IMR-90 (cell line): ENCODE measurements at regions not wholly inside any gene's neighbourhood (a gene's known extent, or its start where the extent isn't known, plus 50 kb on each side); places are given as distances from the start of the nearest gene placed in this dataset.
"Not testable (repeated sequence)": the region's sequence is repeated elsewhere in the genome, so short reads cannot be mapped to it uniquely, and the experiment has no call there.

Source experiments
- ATAC-seq: fragments of 200-7000 bp; cut with Tn5 transposase; 2 replicates; pipeline ENCODE4 v1.9.1; 2020; ENCODE audit warnings: low read depth, mild to moderate bottlenecking, moderate library complexity
- BruUV-seq: library from RNA; stranded (reverse); fragments of 400-500 nt; replicated peaks from 2 replicates; lab custom pipeline; 2021; lab: Mats Ljungman, UMichigan
- CTCF ChIA-PET: fragments of 300-600 bp; formaldehyde crosslinking; extraction: SDS; loops from one replicate; lab custom pipeline; 2021; ENCODE audit warnings: antibody characterized with exemption; lab: Yijun Ruan, JAX
- POLR2A ChIA-PET: fragments of 300-600 bp; sonication (Branson Sonifier 250); formaldehyde crosslinking; loops from one replicate; lab custom pipeline; 2022; ENCODE audit warnings: antibody characterized with exemption; ENCODE audit not compliant: unreplicated experiment; lab: Charles Lee
- DNase-seq: peaks from one replicate; pipeline ENCODE4 v3.0.0; 2013
- H2AFZ ChIP-seq: replicated peaks from 2 replicates; pipeline ENCODE3; 2013; ENCODE audit warnings: low read length, mild to moderate bottlenecking; ENCODE audit not compliant: poor library complexity
- H2AK5ac ChIP-seq: 2 replicates; pipeline ENCODE4 v1.6.1; 2013; ENCODE audit warnings: low read depth, low read length, inconsistent platforms
- H2AK9ac ChIP-seq: replicated peaks from 2 replicates; pipeline ENCODE3; 2013; ENCODE audit warnings: mild to moderate bottlenecking, low read depth, low read length, moderate library complexity; ENCODE audit not compliant: poor library complexity
- H2BK120ac ChIP-seq: 2 replicates; pipeline ENCODE4 v1.6.1; 2013; ENCODE audit warnings: low read depth, low read length, inconsistent platforms
- H2BK15ac ChIP-seq: 3 replicates; pipeline ENCODE4 v1.6.1; 2013; ENCODE audit warnings: low read depth, low read length, inconsistent platforms
- H2BK20ac ChIP-seq: 2 replicates; pipeline ENCODE4 v1.6.1; 2013; ENCODE audit warnings: low read depth, mild to moderate bottlenecking, inconsistent platforms, low read length, moderate library complexity
- H2BK5ac ChIP-seq: 2 replicates; pipeline ENCODE4 v1.6.1; 2013; ENCODE audit warnings: mild to moderate bottlenecking, low read depth, low read length, inconsistent platforms; ENCODE audit not compliant: poor library complexity, severe bottlenecking
- H3K14ac ChIP-seq: replicated peaks from 2 replicates; pipeline ENCODE4 v1.6.1; 2013; ENCODE audit warnings: low read depth, low read length, inconsistent platforms
- H3K18ac ChIP-seq: 2 replicates; pipeline ENCODE4 v1.6.1; 2013; ENCODE audit warnings: low read depth, low read length, control low read depth
- H3K23ac ChIP-seq: 2 replicates; pipeline ENCODE4 v1.6.1; 2013; ENCODE audit warnings: low read depth, low read length, inconsistent platforms
- H3K27ac ChIP-seq: 2 replicates; pipeline ENCODE4 v1.5.1; 2013; ENCODE audit warnings: mild to moderate bottlenecking, control low read depth, low read length; ENCODE audit not compliant: insufficient read depth
- H3K27me3 ChIP-seq: 2 replicates; pipeline ENCODE4 v1.6.1; 2013; ENCODE audit warnings: low read length; ENCODE audit not compliant: control insufficient read depth, insufficient read depth
- H3K36me3 ChIP-seq: 2 replicates; pipeline ENCODE4 v1.6.1; 2013; ENCODE audit warnings: low read length, mixed read lengths; ENCODE audit not compliant: control insufficient read depth, insufficient read depth
- H3K4ac ChIP-seq: 2 replicates; pipeline ENCODE4 v1.6.1; 2013; ENCODE audit warnings: low read depth, low read length, inconsistent platforms
- H3K4me1 ChIP-seq: 2 replicates; pipeline ENCODE4 v1.6.1; 2013; ENCODE audit warnings: low read length, mixed read lengths; ENCODE audit not compliant: control insufficient read depth, insufficient read depth
- H3K4me2 ChIP-seq: 2 replicates; pipeline ENCODE4 v1.6.1; 2013; ENCODE audit warnings: low read depth, mild to moderate bottlenecking, control low read depth, low read length, moderate library complexity
- H3K4me3 ChIP-seq: 2 replicates; pipeline ENCODE4 v1.5.1; 2013; ENCODE audit warnings: low read depth, mild to moderate bottlenecking, control low read depth, low read length, moderate library complexity; ENCODE audit not compliant: insufficient read depth
- H3K56ac ChIP-seq: 2 replicates; pipeline ENCODE4 v1.6.1; 2013; ENCODE audit warnings: low read length, inconsistent platforms; ENCODE audit not compliant: insufficient read depth; ENCODE audit errors: extremely low read depth
- H3K79me1 ChIP-seq, 2 experiments: 2 replicates each; pipeline ENCODE4 v1.6.1; 2013; ENCODE audit warnings: low read length in 2 of 2, inconsistent platforms in 1 of 2, low read depth in 1 of 2
- H3K9ac ChIP-seq: 2 replicates; pipeline ENCODE4 v1.6.1; 2013; ENCODE audit warnings: low read depth, low read length, control low read depth
- H3K9me1 ChIP-seq: 2 replicates; pipeline ENCODE4 v1.6.1; 2013; ENCODE audit warnings: low read length, inconsistent platforms; ENCODE audit not compliant: insufficient read depth
- H3K9me3 ChIP-seq: 2 replicates; pipeline ENCODE4 v1.6.1; 2013; ENCODE audit warnings: low read length; ENCODE audit not compliant: control insufficient read depth, insufficient read depth
- H4K20me1 ChIP-seq: 2 replicates; pipeline ENCODE4 v1.6.1; 2013; ENCODE audit warnings: low read length, inconsistent platforms; ENCODE audit not compliant: insufficient read depth
- H4K5ac ChIP-seq: 2 replicates; pipeline ENCODE4 v1.6.1; 2013; ENCODE audit warnings: mild to moderate bottlenecking, low read depth, low read length, control low read depth
- H4K8ac ChIP-seq, 2 experiments: 2 replicates each; pipeline ENCODE4 v1.6.1; 2013; ENCODE audit warnings: low read depth in 2 of 2, low read length in 2 of 2, control low read depth in 1 of 2, inconsistent platforms in 1 of 2
- H4K91ac ChIP-seq: 2 replicates; pipeline ENCODE4 v1.6.1; 2013; ENCODE audit warnings: low read depth, low read length, inconsistent platforms; ENCODE audit not compliant: insufficient read depth
- WGBS, 2 experiments: methylation state at CpG; one replicate each; pipeline versions ENCODE4 v1.1.5 to v1.1.7; 2013; ENCODE audit warnings: missing lambda C conversion rate in 2 of 2; ENCODE audit not compliant: insufficient read length in 1 of 2; ENCODE audit errors: extremely low coverage in 2 of 2; 5-methylcytosine and 5-hydroxymethylcytosine counted together
- dilution Hi-C: fragments of 300-500 bp; cut with HindIII; formaldehyde crosslinking; loops from one replicate; pipeline ENCODE4 v1.14.3; 2018; ENCODE audit warnings: low sequenced_read_pairs; ENCODE audit not compliant: unreplicated experiment
- in situ Hi-C: fragments of 300-500 bp; cut with MboI; formaldehyde crosslinking; loops from 3 replicates; pipeline ENCODE4 v1.14.3; 2019; ENCODE audit warnings: low sequenced_read_pairs, inconsistent platforms, mixed read lengths
- intact Hi-C: fragments of 100-400 bp; cut with micrococcal nuclease; formaldehyde crosslinking; loops from 2 replicates; pipeline ENCODE4 v1.10.0; 2022

- H4K20me1 ChIP-seq, H3K79me1 ChIP-seq, in situ Hi-C loops, H3K23ac ChIP-seq, H3K9me1 ChIP-seq, H2BK15ac ChIP-seq, H3K27ac ChIP-seq, H2AK9ac ChIP-seq, H2BK20ac ChIP-seq, H2BK5ac ChIP-seq, H4K5ac ChIP-seq, H3K9ac ChIP-seq, ATAC-seq, dilution Hi-C loops, H2BK120ac ChIP-seq, H3K36me3 ChIP-seq, H3K4me3 ChIP-seq, H3K18ac ChIP-seq, H3K56ac ChIP-seq, H3K4ac ChIP-seq, BruUV-seq, DNase-seq, H4K91ac ChIP-seq, H2AFZ ChIP-seq, H3K4me2 ChIP-seq, H2AK5ac ChIP-seq, H4K8ac ChIP-seq, H3K14ac ChIP-seq, POLR2A ChIA-PET, H3K9me3 ChIP-seq, intact Hi-C loops, H3K27me3 ChIP-seq, H3K4me1 ChIP-seq, CTCF ChIA-PET: not testable (repeated sequence)
- no CpG with 5 or more reads among the region's 4 CpGs for WGBS, 2 experiments
These were observed 309.5 kb upstream of the ZNF337 start for GRCh38 chr20:26006164-26006563.

GRCh38 chr20:26003959-26004358 lies 307.3 kb upstream of the ZNF337 start:
- H3K4ac ChIP-seq, H2BK20ac ChIP-seq, H2BK5ac ChIP-seq, H4K5ac ChIP-seq, intact Hi-C loops, H3K9me1 ChIP-seq, H3K4me2 ChIP-seq, BruUV-seq, H3K56ac ChIP-seq, H3K4me1 ChIP-seq, DNase-seq, H3K27ac ChIP-seq, H4K20me1 ChIP-seq, H4K8ac ChIP-seq, H3K9ac ChIP-seq, H3K36me3 ChIP-seq, H3K79me1 ChIP-seq, H3K9me3 ChIP-seq, H4K91ac ChIP-seq, POLR2A ChIA-PET, H2AK5ac ChIP-seq, H2BK120ac ChIP-seq, H2AK9ac ChIP-seq, H3K14ac ChIP-seq, dilution Hi-C loops, in situ Hi-C loops, H3K27me3 ChIP-seq, H2AFZ ChIP-seq, H2BK15ac ChIP-seq, H3K23ac ChIP-seq, H3K18ac ChIP-seq, ATAC-seq, H3K4me3 ChIP-seq: not testable (repeated sequence)
- CTCF ChIA-PET: interaction anchor here (0.6 kb wide), 2 partner anchors 30 to 703 kb away, joined by 3 read pairs; no protein-coding TSS in a partner anchor
- no CpG with 5 or more reads among the region's 3 CpGs for WGBS, 2 experiments
